NCI-H2107 (cell line): ENCODE measurements at regions not wholly inside any gene's neighbourhood (a gene's known extent, or its start where the extent isn't known, plus 50 kb on each side); places are given as distances from the start of the nearest gene placed in this dataset.

Experiments
- DNase-seq: peaks from one replicate; lab custom pipeline; 2025; lab: John Stamatoyannopoulos, UW

- no peak for DNase-seq
These were observed 69.9 kb upstream of the WDR26 start for GRCh38 chr1:224504297-224505041.

GRCh38 chr1:224505454-224506093 lies 71.0 kb upstream of the WDR26 start:
- no peak for DNase-seq

- no peak for DNase-seq
These were observed 71.7 kb upstream of the WDR26 start for GRCh38 chr1:224506141-224506814.

- no peak for DNase-seq
These were observed 73.3 kb upstream of the WDR26 start for GRCh38 chr1:224507771-224508523.

GRCh38 chr1:224509907-224510306 lies 75.3 kb upstream of the WDR26 start:
- DNase-seq = no peak

GRCh38 chr1:224510880-224511645 lies 76.5 kb upstream of the WDR26 start:
- no peak for DNase-seq

GRCh38 chr1:224512600-224513151 lies 78.1 kb upstream of the WDR26 start:
- no peak for DNase-seq

GRCh38 chr1:224513383-224513782 lies 78.8 kb upstream of the WDR26 start:
- DNase-seq = no peak

GRCh38 chr1:224513787-224514209 lies 79.2 kb upstream of the WDR26 start:
- DNase-seq = peak; percentile 93

GRCh38 chr1:224517171-224517570 lies 82.6 kb upstream of the WDR26 start:
- no peak for DNase-seq

GRCh38 chr1:224518528-224518927 lies 83.9 kb upstream of the WDR26 start:
- DNase-seq = no peak

- DNase-seq = no peak
These were observed 85.3 kb upstream of the WDR26 start for GRCh38 chr1:224519874-224520273.

GRCh38 chr1:224520808-224521207 lies 86.2 kb upstream of the WDR26 start:
- DNase-seq = no peak

GRCh38 chr1:224521904-224522734 lies 87.5 kb upstream of the WDR26 start:
- DNase-seq = no peak

GRCh38 chr1:224523676-224524075 lies 89.1 kb upstream of the WDR26 start:
- no peak for DNase-seq

GRCh38 chr1:224524679-224525078 lies 90.1 kb upstream of the WDR26 start:
- no peak for DNase-seq

GRCh38 chr1:224525411-224526040 lies 90.6 kb upstream of the CNIH3 start:
- no peak for DNase-seq

- no peak for DNase-seq
These were observed 89.3 kb upstream of the CNIH3 start for GRCh38 chr1:224526771-224527170.

GRCh38 chr1:224528900-224529299 lies 87.2 kb upstream of the CNIH3 start:
- no peak for DNase-seq

- no peak for DNase-seq
These were observed 86.3 kb upstream of the CNIH3 start for GRCh38 chr1:224529844-224530243.
